HCT116 (cell line): ENCODE measurements at regions not wholly inside any gene's neighbourhood (a gene's known extent, or its start where the extent isn't known, plus 50 kb on each side); places are given as distances from the start of the nearest gene placed in this dataset.
A peak's percentile ranks its signal among the peaks of the same experiment; 100 is the strongest.

Experiments
- ATAC-seq: fragments of 200-7000 bp; cut with Tn5 transposase; 2 replicates; pipeline ENCODE4 v1.9.1; 2020; ENCODE audit warnings: mild to moderate bottlenecking, moderate library complexity
- BruUV-seq: library from RNA; stranded (reverse); fragments of 400-500 nt; replicated peaks from 2 replicates; lab custom pipeline; 2021; lab: Mats Ljungman, UMichigan
- CTCF ChIA-PET: fragments of 300-600 bp; sonication (Branson Sonifier 250); formaldehyde crosslinking; loops from one replicate; lab custom pipeline; 2021; ENCODE audit warnings: antibody characterized with exemption; lab: Charles Lee
- POLR2A ChIA-PET: fragments of 300-600, 350-600 bp; sonication (Branson Sonifier 250); formaldehyde crosslinking; loops from one replicate; lab custom pipeline; 2021; ENCODE audit warnings: antibody characterized with exemption; lab: Charles Lee
- RAD21 ChIA-PET, 2 experiments: fragments of 300-600 bp; sonication (Branson Sonifier 250); formaldehyde crosslinking; loops; one replicate each; lab custom pipeline; 2023; ENCODE audit warnings: low total read pairs in 2 of 2; ENCODE audit not compliant: uncharacterized antibody in 2 of 2, unreplicated experiment in 2 of 2, low non-redundant PET in 1 of 2; lab: Charles Lee
- DNase-seq: peaks from one replicate; pipeline ENCODE4 v3.0.0-alpha.2; 2010; ENCODE audit warnings: low read depth, low spot score
- H2AFZ ChIP-seq: fragments of 200-600 bp; shearing (Covaris generic), sonication (generic); 2 replicates; pipeline ENCODE4 v1.6.1; 2017; ENCODE audit warnings: low read depth, mixed run types, mixed read lengths, antibody characterized with exemption, low read length; ENCODE audit not compliant: poor library complexity, severe bottlenecking
- H3K27ac ChIP-seq: 2 replicates; pipeline ENCODE4 v1.5.1; 2012; ENCODE audit warnings: low read depth, low read length
- H3K27me3 ChIP-seq: fragments of 200-600 bp; sonication (generic); 2 replicates; pipeline ENCODE4 v1.6.1; 2016; ENCODE audit warnings: mixed run types, low read length, mixed read lengths; ENCODE audit not compliant: insufficient read depth
- H3K36me3 ChIP-seq, 2 experiments: fragments of 200-500 bp in 1 of 2; fragments of 200-600 bp in 1 of 2; sonication (Bioruptor generic) in 1 of 2; sonication (generic) in 1 of 2; 2 replicates each; pipeline versions ENCODE4 v1.5.1 to v1.6.1; 2014 to 2016; ENCODE audit warnings: low read length in 2 of 2, inconsistent platforms in 1 of 2, mixed read lengths in 1 of 2, mixed run types in 1 of 2; ENCODE audit not compliant: insufficient read depth in 2 of 2, control insufficient read depth in 1 of 2
- H3K4me1 ChIP-seq, 2 experiments: fragments of 200-600 bp in 1 of 2; sonication (generic) in 1 of 2; 2 replicates each; pipeline versions ENCODE4 v1.5.1 to v1.6.1; 2012 to 2017; ENCODE audit warnings: low read length in 2 of 2, inconsistent platforms in 1 of 2, mild to moderate bottlenecking in 1 of 2, mixed read lengths in 1 of 2, mixed run types in 1 of 2, moderate library complexity in 1 of 2; ENCODE audit not compliant: insufficient read depth in 2 of 2, control insufficient read depth in 1 of 2
- H3K4me2 ChIP-seq: fragments of 200-600 bp; sonication (generic); 2 replicates; pipeline ENCODE4 v1.6.1; 2017; ENCODE audit warnings: mixed run types, low read length, mixed read lengths
- H3K4me3 ChIP-seq, 2 experiments: fragments of 200-600 bp in 1 of 2; sonication (generic) in 1 of 2; replicated peaks in 1 of 2; 2 replicates each; pipeline ENCODE4 v1.5.1; 2011 to 2016; ENCODE audit warnings: low read length in 2 of 2, control low read depth in 1 of 2, low read depth in 1 of 2, mild to moderate bottlenecking in 1 of 2, mixed read lengths in 1 of 2, mixed run types in 1 of 2
- H3K79me2 ChIP-seq: fragments of 200-600 bp; sonication (generic); 2 replicates; pipeline ENCODE4 v1.6.1; 2017; ENCODE audit warnings: mild to moderate bottlenecking, mixed run types, low read length, moderate library complexity, mixed read lengths; ENCODE audit not compliant: insufficient read depth
- H3K9ac ChIP-seq: fragments of 200-600 bp; sonication (generic); 2 replicates; pipeline ENCODE4 v1.6.1; 2016; ENCODE audit warnings: low read length, mixed read lengths
- H3K9me2 ChIP-seq: fragments of 200-600 bp; sonication (generic), shearing (Covaris generic); 2 replicates; pipeline ENCODE4 v1.6.1; 2017; ENCODE audit warnings: mixed run types, mild to moderate bottlenecking, moderate library complexity; ENCODE audit not compliant: insufficient read depth
- H3K9me3 ChIP-seq, 2 experiments: fragments of 200-500 bp in 1 of 2; fragments of 200-600 bp in 1 of 2; sonication (Bioruptor generic) in 1 of 2; sonication (generic) in 1 of 2; 2 replicates each; pipeline ENCODE4 v1.6.1; 2014 to 2017; ENCODE audit warnings: low read length in 2 of 2, mixed read lengths in 2 of 2, inconsistent platforms in 1 of 2, low read depth in 1 of 2, mild to moderate bottlenecking in 1 of 2, mixed run types in 1 of 2, moderate library complexity in 1 of 2; ENCODE audit not compliant: control insufficient read depth in 1 of 2, insufficient read depth in 1 of 2
- H4K20me1 ChIP-seq: fragments of 200-600 bp; sonication (generic), shearing (Covaris generic); 2 replicates; pipeline ENCODE4 v1.6.1; 2017; ENCODE audit warnings: mixed run types, mild to moderate bottlenecking, moderate library complexity; ENCODE audit not compliant: insufficient read depth
- ATF3 ChIP-seq: IDR thresholded peaks from 2 replicates; pipeline ENCODE4 v1.6.1; 2012
- CBX3 ChIP-seq: IDR thresholded peaks from 2 replicates; pipeline ENCODE4 v1.6.1; 2012; ENCODE audit warnings: low read depth
- CEBPB ChIP-seq: IDR thresholded peaks from 2 replicates; pipeline ENCODE4 v1.6.1; 2012; ENCODE audit warnings: low read depth
- CTCF ChIP-seq, 3 experiments: fragments of 200-600 bp in 1 of 3; sonication (generic) in 1 of 3; IDR thresholded peaks in 2 of 3; conservative IDR thresholded peaks in 1 of 3; 2 replicates each; pipeline ENCODE4 v1.5.1; 2012 to 2017; ENCODE audit warnings: low read depth in 2 of 3, low read length in 2 of 3, antibody characterized with exemption in 1 of 3, borderline replicate concordance in 1 of 3, control low read depth in 1 of 3, mild to moderate bottlenecking in 1 of 3, mixed read lengths in 1 of 3, mixed run types in 1 of 3, moderate library complexity in 1 of 3; ENCODE audit not compliant: insufficient read depth in 1 of 3
- EGR1 ChIP-seq: IDR thresholded peaks from 2 replicates; pipeline ENCODE4 v1.6.1; 2012; ENCODE audit warnings: low read depth
- ELF1 ChIP-seq: IDR thresholded peaks from 2 replicates; pipeline ENCODE4 v1.6.1; 2012; ENCODE audit warnings: low read depth, borderline replicate concordance
- EZH2 ChIP-seq: fragments of 200-600 bp; sonication (generic); IDR thresholded peaks from 2 replicates; pipeline ENCODE4 v1.6.1; 2017; ENCODE audit warnings: antibody characterized with exemption, mixed run types
- EZH2phosphoT487 ChIP-seq: fragments of 200-600 bp; IDR thresholded peaks from 2 replicates; pipeline ENCODE4 v1.6.1; 2018; ENCODE audit warnings: antibody characterized with exemption, borderline replicate concordance
- FOSL1 ChIP-seq: IDR thresholded peaks from 2 replicates; pipeline ENCODE4 v1.6.1; 2012; ENCODE audit warnings: low read depth
- JUND ChIP-seq: IDR thresholded peaks from 2 replicates; pipeline ENCODE4 v1.6.1; 2012
- POLR2AphosphoS5 ChIP-seq: IDR thresholded peaks from 2 replicates; pipeline ENCODE4 v1.6.1; 2011; ENCODE audit warnings: mild to moderate bottlenecking, low read depth, low read length, moderate library complexity
- RAD21 ChIP-seq: IDR thresholded peaks from 2 replicates; pipeline ENCODE4 v1.6.1; 2012; ENCODE audit warnings: low read depth, mild to moderate bottlenecking
- REST ChIP-seq: IDR thresholded peaks from 2 replicates; pipeline ENCODE4 v1.6.1; 2012; ENCODE audit warnings: low read depth
- SIN3A ChIP-seq: IDR thresholded peaks from 2 replicates; pipeline ENCODE4 v1.6.1; 2012; ENCODE audit warnings: low read depth
- SP1 ChIP-seq: IDR thresholded peaks from 2 replicates; pipeline ENCODE4 v1.6.1; 2012; ENCODE audit warnings: low read depth
- SRF ChIP-seq: IDR thresholded peaks from 2 replicates; pipeline ENCODE4 v1.6.1; 2012; ENCODE audit warnings: low read depth
- TCF7L2 ChIP-seq: IDR thresholded peaks from 2 replicates; pipeline ENCODE4 v1.7.0; 2011; ENCODE audit warnings: borderline replicate concordance, inconsistent platforms; ENCODE audit not compliant: insufficient read depth, insufficient read length; ENCODE audit errors: extremely low read depth
- ZBTB33 ChIP-seq: IDR thresholded peaks from 2 replicates; pipeline ENCODE4 v1.6.1; 2011; ENCODE audit warnings: mild to moderate bottlenecking, low read length, moderate library complexity; ENCODE audit not compliant: insufficient replicate concordance; ENCODE audit errors: extremely low read depth
- ZFX ChIP-seq: fragments of 450-650 bp; IDR thresholded peaks from 2 replicates; pipeline ENCODE4 v1.6.1; 2017
- ZNF274 ChIP-seq: fragments of 200-500 bp; sonication (Bioruptor generic); IDR thresholded peaks from 2 replicates; pipeline ENCODE4 v1.6.1; 2014; ENCODE audit warnings: mild to moderate bottlenecking, low read depth, low read length, inconsistent platforms
- intact Hi-C: fragments of 100-400 bp; cut with micrococcal nuclease; formaldehyde crosslinking; loops from 2 replicates; pipeline ENCODE4 v1.10.0; 2022
- TF ChIP-seq, protein P1 (sequence below): IDR thresholded peaks from 2 replicates; pipeline ENCODE4 v1.6.1; 2012

DNA sequence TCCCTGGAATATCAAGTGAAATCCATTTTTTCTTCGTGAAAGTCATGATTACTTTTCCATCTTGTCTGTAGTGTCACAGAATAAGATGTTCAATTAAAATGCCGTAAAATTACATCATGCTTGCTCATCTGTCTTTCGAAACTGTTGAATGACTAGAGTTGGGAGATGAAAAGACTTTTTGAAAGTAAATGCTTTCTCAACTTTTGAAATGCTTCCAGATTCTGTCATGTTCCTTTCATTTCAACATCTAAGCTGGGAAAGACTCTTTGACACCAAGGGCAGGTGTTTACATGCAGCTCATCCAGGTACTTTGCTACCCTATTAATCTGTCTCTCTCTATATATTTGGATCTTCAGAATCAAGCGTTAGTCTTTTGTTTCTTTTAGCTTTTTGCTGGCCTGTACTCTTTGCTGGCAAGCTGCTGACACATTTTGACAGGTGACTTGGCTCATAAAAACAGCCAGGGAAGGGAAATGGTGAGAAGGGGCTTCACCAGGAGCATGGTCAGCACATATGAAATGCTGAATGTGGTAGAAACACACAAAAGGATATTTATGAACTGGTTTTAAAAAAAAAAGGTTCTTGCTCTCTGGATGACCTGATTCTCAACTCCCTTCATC lies 77.0 kb upstream of the METAP2 start:
- no peak for DNase-seq
- ChIA-PET CTCF (no interaction called here), RAD21 (no interaction called here), POLR2A (no interaction called here)
- Histone ChIP-seq H4K20me1 (no peaks in the 10 kb centered on the region), H3K9ac (no peak overlapping the region), H3K4me3 (no peak overlapping the region), H3K36me3 (no peaks in the 10 kb centered on the region), H2AFZ (no peak overlapping the region), H3K9me3 (peaks cover 0 to 13% of the 10 kb centered on the region in 2 experiments; a peak in 2 of 4 replicates), H3K27ac (no peak overlapping the region), H3K79me2 (no peaks in the 10 kb centered on the region), H3K4me1 (peaks cover 0 to 9% of the 10 kb centered on the region in 2 experiments; a peak in 2 of 4 replicates), H3K4me2 (no peak overlapping the region), H3K27me3 (no peaks in the 10 kb centered on the region), H3K9me2 (no peaks in the 10 kb centered on the region)
- no TSS peak for BruUV-seq
- intact Hi-C loops = no loop called here
- no peak for ATAC-seq
- TF ChIP-seq TCF7L2 (no peak), EZH2 (no peak), RAD21 (no peak), SRF (no peak), EZH2phosphoT487 (no peak), ZFX (no peak), SIN3A (no peak), SP1 (peak; percentile 31; the same call in 1 of the 2 replicates), EGR1 (no peak), ATF3 (no peak), ZBTB33 (no peak), JUND (peak; percentile 40), CEBPB (peak; percentile 87), CBX3 (no peak), ZNF274 (no peak), CTCF (IDR thresholded peaks at IDR 0.05 in 2 of 3, conservative IDR thresholded peaks at IDR 0.05 in 1 of 3; ENCODE audit: borderline replicate concordance in 1 of 3, insufficient read depth in 1 of 3, low read depth in 2 of 3, low read length in 2 of 3) (no peak), FOSL1 (peak; percentile 56; the same call in 1 of the 2 replicates), POLR2AphosphoS5 (no peak), ELF1 (no peak), REST (no peak)
- TF ChIP-seq, protein P1, sequence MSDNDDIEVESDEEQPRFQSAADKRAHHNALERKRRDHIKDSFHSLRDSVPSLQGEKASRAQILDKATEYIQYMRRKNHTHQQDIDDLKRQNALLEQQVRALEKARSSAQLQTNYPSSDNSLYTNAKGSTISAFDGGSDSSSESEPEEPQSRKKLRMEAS = no peak
